NT2/D1 (cell line): ENCODE measurements at regions not wholly inside any gene's neighbourhood (a gene's known extent, or its start where the extent isn't known, plus 50 kb on each side); places are given as distances from the start of the nearest gene placed in this dataset.

Experiments used
- DNase-seq: peaks from one replicate; pipeline ENCODE4 v3.0.0-alpha.2; 2011; ENCODE audit warnings: low read depth, low spot score
- H3K27me3 ChIP-seq: 2 replicates; pipeline ENCODE4 v1.6.0; 2011; ENCODE audit warnings: mild to moderate bottlenecking; ENCODE audit not compliant: insufficient read length, insufficient read depth
- H3K36me3 ChIP-seq: 2 replicates; pipeline ENCODE4 v1.6.1; 2011; ENCODE audit warnings: mild to moderate bottlenecking, low read length, mixed read lengths; ENCODE audit not compliant: insufficient read depth, insufficient read length
- H3K4me1 ChIP-seq: 2 replicates; pipeline ENCODE4 v1.5.1; 2011; ENCODE audit not compliant: insufficient read depth, insufficient read length
- H3K4me3 ChIP-seq: 2 replicates; pipeline ENCODE4 v1.5.1; 2011; ENCODE audit warnings: low read depth; ENCODE audit not compliant: insufficient read length
- H3K9ac ChIP-seq: 2 replicates; pipeline ENCODE4 v1.6.0; 2011; ENCODE audit warnings: low read depth; ENCODE audit not compliant: insufficient read length
- H3K9me3 ChIP-seq: 2 replicates; pipeline ENCODE4 v1.5.1; 2011; ENCODE audit warnings: mild to moderate bottlenecking, low read length; ENCODE audit not compliant: insufficient read depth
- SUZ12 ChIP-seq: IDR thresholded peaks from 2 replicates; pipeline ENCODE4 v1.6.1; 2011; ENCODE audit not compliant: insufficient read length, insufficient read depth; ENCODE audit errors: extremely low read depth
- YY1 ChIP-seq: IDR thresholded peaks from 2 replicates; pipeline ENCODE4 v1.6.1; 2011; ENCODE audit not compliant: insufficient read length, insufficient read depth
- ZNF274 ChIP-seq: IDR thresholded peaks from 2 replicates; pipeline ENCODE4 v1.6.1; 2011; ENCODE audit warnings: mild to moderate bottlenecking, low read depth, low read length

GRCh38 chr15:61315471-61315870, 86.4 kb upstream of the RORA start:
- no peaks in the 10 kb centered on the region for H3K36me3 ChIP-seq
- H3K9me3 ChIP-seq: peaks cover under 1% of the 10 kb centered on the region; the same call in 1 of the 2 replicates
- TF ChIP-seq ZNF274 (no peak), YY1 (no peak), SUZ12 (no peak)
- DNase-seq: no peak
- no peak overlapping the region for H3K9ac ChIP-seq
- H3K4me1 ChIP-seq: no peaks in the 10 kb centered on the region
- H3K27me3 ChIP-seq: no peaks in the 10 kb centered on the region
- H3K4me3 ChIP-seq: no peak overlapping the region

- H3K4me3 ChIP-seq: no peak overlapping the region
- H3K27me3 ChIP-seq: no peaks in the 10 kb centered on the region
- no peaks in the 10 kb centered on the region; the same call in 1 of the 2 replicates for H3K9me3 ChIP-seq
- H3K9ac ChIP-seq: no peak overlapping the region
- no peaks in the 10 kb centered on the region for H3K4me1 ChIP-seq
- TF ChIP-seq YY1 (no peak), SUZ12 (no peak), ZNF274 (no peak)
- DNase-seq: no peak
- no peaks in the 10 kb centered on the region for H3K36me3 ChIP-seq
These were observed 85.3 kb upstream of the RORA start for GRCh38 chr15:61314427-61314826.

DNA sequence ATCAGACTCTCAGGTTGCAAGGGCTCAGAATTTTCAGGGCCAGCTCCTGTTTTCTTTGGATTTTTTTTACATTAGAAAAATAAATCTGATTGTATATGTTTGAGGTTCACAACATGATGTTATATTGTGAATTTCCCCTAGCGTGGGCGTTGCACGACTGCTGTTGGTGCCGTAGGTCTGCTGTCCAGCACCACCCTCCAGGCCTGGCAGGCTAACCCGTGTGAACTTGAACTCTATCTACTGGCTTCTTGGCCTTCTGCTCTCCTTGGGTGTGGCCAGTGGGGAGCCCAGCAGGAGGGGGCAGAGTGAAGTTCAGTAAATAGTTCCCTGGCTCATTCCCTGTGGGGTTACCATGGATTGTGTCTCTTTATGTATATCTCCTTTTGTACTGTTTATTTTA, 80.5 kb upstream of the RORA start:
- no peak overlapping the region for H3K9ac ChIP-seq
- H3K27me3 ChIP-seq: no peaks in the 10 kb centered on the region
- no peak overlapping the region for H3K4me3 ChIP-seq
- H3K36me3 ChIP-seq: no peaks in the 10 kb centered on the region
- no peak for DNase-seq
- TF ChIP-seq YY1 (no peak), ZNF274 (no peak), SUZ12 (no peak)
- no peaks in the 10 kb centered on the region for H3K4me1 ChIP-seq
- no peaks in the 10 kb centered on the region for H3K9me3 ChIP-seq

- H3K27me3 ChIP-seq: no peaks in the 10 kb centered on the region
- H3K36me3 ChIP-seq: no peaks in the 10 kb centered on the region
- no peak for DNase-seq
- no peaks in the 10 kb centered on the region for H3K4me1 ChIP-seq
- H3K4me3 ChIP-seq: no peak overlapping the region
- no peak overlapping the region for H3K9ac ChIP-seq
- TF ChIP-seq SUZ12: no peak
- TF ChIP-seq YY1: no peak
- no peak for TF ChIP-seq ZNF274
- no peaks in the 10 kb centered on the region for H3K9me3 ChIP-seq
These were observed 80.0 kb upstream of the RORA start for GRCh38 chr15:61309031-61309511.

DNA sequence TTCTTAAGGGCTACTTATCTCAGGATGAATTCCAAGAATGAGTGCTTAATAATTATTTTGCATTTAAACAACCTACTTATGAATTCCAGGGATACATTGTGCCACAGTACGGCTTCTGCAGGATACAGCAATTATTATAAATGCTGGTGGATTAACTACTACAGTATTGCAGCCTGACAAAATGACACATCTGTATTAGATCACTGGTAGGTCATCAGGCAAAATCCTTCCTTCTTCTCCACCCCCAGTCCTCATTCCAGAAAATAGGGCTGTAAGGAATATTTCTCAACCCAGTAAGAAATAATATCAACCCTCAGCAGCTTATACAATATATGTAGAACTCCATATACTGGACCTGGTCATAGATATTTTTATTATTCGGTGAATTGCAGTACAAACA, 79.3 kb upstream of the RORA start:
- TF ChIP-seq SUZ12 (no peak), YY1 (no peak), ZNF274 (no peak)
- H3K9ac ChIP-seq: no peak overlapping the region
- no peak overlapping the region for H3K4me3 ChIP-seq
- no peaks in the 10 kb centered on the region for H3K9me3 ChIP-seq
- no peaks in the 10 kb centered on the region for H3K27me3 ChIP-seq
- no peaks in the 10 kb centered on the region for H3K4me1 ChIP-seq
- H3K36me3 ChIP-seq: no peaks in the 10 kb centered on the region
- DNase-seq: no peak

- Histone ChIP-seq H3K4me3 (no peak overlapping the region), H3K9ac (no peak overlapping the region), H3K27me3 (no peaks in the 10 kb centered on the region), H3K36me3 (no peaks in the 10 kb centered on the region), H3K9me3 (no peaks in the 10 kb centered on the region), H3K4me1 (no peaks in the 10 kb centered on the region)
- TF ChIP-seq YY1 (no peak), ZNF274 (no peak), SUZ12 (no peak)
- no peak for DNase-seq
These were observed 78.4 kb upstream of the RORA start for GRCh38 chr15:61307474-61307873.

DNA sequence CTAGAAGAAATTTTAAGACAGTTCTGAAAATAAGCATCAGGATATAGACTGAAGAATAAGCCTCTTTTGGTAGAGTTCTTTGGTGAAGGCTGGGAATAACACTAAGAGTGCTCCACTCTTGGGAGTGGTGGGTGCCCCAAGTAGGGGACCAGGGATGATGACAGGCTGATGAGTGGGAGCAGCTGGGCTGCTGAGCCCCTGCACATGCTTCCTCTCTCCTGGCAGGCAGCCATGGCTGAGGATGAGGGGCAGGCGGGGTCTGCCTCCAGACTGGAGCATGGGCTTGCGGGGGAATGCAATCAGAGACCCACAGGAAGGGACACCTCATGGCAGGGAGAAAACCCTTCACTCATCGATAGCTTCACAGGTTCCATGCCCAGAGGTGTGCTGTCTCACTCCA, 72.6 kb upstream of the RORA start:
- Histone ChIP-seq H3K36me3 (no peaks in the 10 kb centered on the region), H3K27me3 (no peaks in the 10 kb centered on the region), H3K4me1 (no peaks in the 10 kb centered on the region), H3K9ac (no peak overlapping the region), H3K9me3 (no peaks in the 10 kb centered on the region), H3K4me3 (no peak overlapping the region)
- DNase-seq: no peak
- TF ChIP-seq ZNF274: no peak
- TF ChIP-seq YY1: no peak
- TF ChIP-seq SUZ12: no peak
